A549 (cell line): ENCODE measurements at regions not wholly inside any gene's neighbourhood (a gene's known extent, or its start where the extent isn't known, plus 50 kb on each side); places are given as distances from the start of the nearest gene placed in this dataset.

ENCODE experiments used
- ATAC-seq, 2 experiments: fragments of 200-7000 bp in 1 of 2; fragments of >200 bp in 1 of 2; cut with Nextera tagmentation in 1 of 2; cut with Tn5 transposase in 1 of 2; 3 replicates each; pipeline versions ENCODE4 v1.8.0 to v1.9.1; 2018 to 2020; ENCODE audit warnings: mild to moderate bottlenecking in 1 of 2, moderate library complexity in 1 of 2
- CTCF ChIA-PET: fragments of 300-600 bp; sonication (Branson Sonifier 250); formaldehyde crosslinking; extraction: SDS; loops from one replicate; lab custom pipeline; 2021; ENCODE audit warnings: antibody characterized with exemption, inconsistent platforms; lab: Yijun Ruan, JAX
- POLR2A ChIA-PET: fragments of 350-600 bp; formaldehyde crosslinking; extraction: SDS; loops from one replicate; lab custom pipeline; 2021; ENCODE audit warnings: antibody characterized with exemption, inconsistent platforms; lab: Yijun Ruan, JAX
- DNase-seq, 2 experiments: peaks; one replicate each; pipeline versions ENCODE4 v3.0.0 to v3.0.0-alpha.2; 2011 to 2016; ENCODE audit warnings: low read depth in 1 of 2, low spot score in 1 of 2
- FAIRE-seq: peaks from 2 replicates; lab custom pipeline; 2011; peaks lifted over from hg19 to GRCh38; lab: Jason Lieb, UNC
- H3K27ac ChIP-seq, 2 experiments: fragments of >200 bp; sonication (Bioruptor Twin); formaldehyde crosslinking; 3 replicates each; pipeline ENCODE4 v1.5.1; 2016 to 2017
- H3K4me1 ChIP-seq: fragments of >200 bp; sonication (Bioruptor Twin); formaldehyde crosslinking; 3 replicates; pipeline ENCODE4 v1.6.1; 2016
- H3K4me2 ChIP-seq: fragments of >200 bp; sonication (Bioruptor Twin); formaldehyde crosslinking; 3 replicates; pipeline ENCODE4 v1.6.1; 2016
- H3K4me3 ChIP-seq: fragments of >200 bp; sonication (Bioruptor Twin); formaldehyde crosslinking; 3 replicates; pipeline ENCODE4 v1.5.1; 2016
- H3K9me3 ChIP-seq: fragments of >200 bp; sonication (Bioruptor Twin); formaldehyde crosslinking; 3 replicates; pipeline ENCODE4 v1.6.1; 2016
- CBX8 ChIP-seq: fragments of 200-600 bp; sonication (generic); IDR thresholded peaks from 2 replicates; pipeline ENCODE4 v1.6.1; 2016
- FOSB ChIP-seq: fragments of 250-450 bp; sonication (Bioruptor Pico); IDR thresholded peaks from 2 replicates; pipeline ENCODE4 v1.5.0; 2020; ENCODE audit warnings: mild to moderate bottlenecking, moderate library complexity
- FOXS1 ChIP-seq: fragments of 250-450 bp; sonication (Bioruptor Pico); IDR thresholded peaks from 2 replicates; pipeline ENCODE4 v1.5.0; 2020; ENCODE audit warnings: mild to moderate bottlenecking, moderate library complexity
- GATA3 ChIP-seq: IDR thresholded peaks from 2 replicates; pipeline ENCODE4 v1.6.1; 2012; ENCODE audit warnings: borderline replicate concordance
- HOXA7 ChIP-seq: fragments of 250-450 bp; sonication (Bioruptor Pico); IDR thresholded peaks from 2 replicates; pipeline ENCODE4 v1.5.0; 2020; ENCODE audit warnings: mild to moderate bottlenecking, moderate library complexity
- MAZ ChIP-seq: fragments of 150-350 bp; IDR thresholded peaks from 2 replicates; pipeline ENCODE4 v1.6.1; 2014; ENCODE audit warnings: antibody characterized with exemption, low read depth, low read length, borderline replicate concordance
- NPAS2 ChIP-seq: fragments of 250-450 bp; sonication (Bioruptor Pico); IDR thresholded peaks from 2 replicates; pipeline ENCODE4 v1.8.0; 2022; ENCODE audit warnings: mild to moderate bottlenecking, moderate library complexity, borderline replicate concordance
- PHF8 ChIP-seq: fragments of 200-600 bp; sonication (generic); IDR thresholded peaks from 2 replicates; pipeline ENCODE4 v1.6.1; 2016; ENCODE audit warnings: low read depth, mild to moderate bottlenecking, antibody characterized with exemption, moderate library complexity, borderline replicate concordance
- POLR2AphosphoS2 ChIP-seq: conservative IDR thresholded peaks from 2 replicates; pipeline ENCODE4 v1.6.1; 2012; ENCODE audit warnings: low read length, improper control_type of control experiment, inconsistent platforms
- RARB ChIP-seq: fragments of 250-450 bp; sonication (Bioruptor Pico); IDR thresholded peaks from 2 replicates; pipeline ENCODE4 v1.8.0; 2021; ENCODE audit warnings: mild to moderate bottlenecking, moderate library complexity
- RCOR1 ChIP-seq: fragments of 150-350 bp; IDR thresholded peaks from 2 replicates; pipeline ENCODE4 v1.6.1; 2014; ENCODE audit warnings: antibody characterized with exemption, low read length, low read depth
- RFX5 ChIP-seq: fragments of 450-650 bp; IDR thresholded peaks from 2 replicates; pipeline ENCODE4 v1.7.1; 2014; ENCODE audit warnings: antibody characterized with exemption, mild to moderate bottlenecking, moderate library complexity
- SMC3 ChIP-seq: fragments of >200 bp; sonication (Bioruptor Twin); formaldehyde crosslinking; IDR thresholded peaks from 3 replicates; pipeline ENCODE4 v1.6.1; 2018; ENCODE audit warnings: inconsistent platforms
- TFCP2L1 ChIP-seq: fragments of 250-450 bp; sonication (Bioruptor Pico); IDR thresholded peaks from 2 replicates; pipeline ENCODE4 v1.5.0; 2021; ENCODE audit warnings: mild to moderate bottlenecking
- TP53 ChIP-seq: fragments of 250-450 bp; sonication (Bioruptor Pico); IDR thresholded peaks from 2 replicates; pipeline ENCODE4 v1.5.0; 2021; ENCODE audit warnings: mild to moderate bottlenecking, moderate library complexity
- USF2 ChIP-seq: fragments of 450-650 bp; IDR thresholded peaks from 2 replicates; pipeline ENCODE4 v1.6.1; 2014; ENCODE audit warnings: antibody characterized with exemption
- WGBS: methylation state at CpG from one replicate; pipeline ENCODE4 v1.1.6; 2017; ENCODE audit errors: missing lambda C conversion rate; 5-methylcytosine and 5-hydroxymethylcytosine counted together
- TF ChIP-seq, protein P1 (sequence below): fragments of >200 bp; sonication (Bioruptor Twin); formaldehyde crosslinking; IDR thresholded peaks from 3 replicates; pipeline ENCODE4 v1.6.1; 2016
- TF ChIP-seq, protein P2 (sequence below): fragments of 250-450 bp; sonication (Bioruptor Pico); IDR thresholded peaks from 2 replicates; pipeline ENCODE4 v1.5.0; 2021; ENCODE audit warnings: mild to moderate bottlenecking, moderate library complexity, borderline replicate concordance

DNA sequence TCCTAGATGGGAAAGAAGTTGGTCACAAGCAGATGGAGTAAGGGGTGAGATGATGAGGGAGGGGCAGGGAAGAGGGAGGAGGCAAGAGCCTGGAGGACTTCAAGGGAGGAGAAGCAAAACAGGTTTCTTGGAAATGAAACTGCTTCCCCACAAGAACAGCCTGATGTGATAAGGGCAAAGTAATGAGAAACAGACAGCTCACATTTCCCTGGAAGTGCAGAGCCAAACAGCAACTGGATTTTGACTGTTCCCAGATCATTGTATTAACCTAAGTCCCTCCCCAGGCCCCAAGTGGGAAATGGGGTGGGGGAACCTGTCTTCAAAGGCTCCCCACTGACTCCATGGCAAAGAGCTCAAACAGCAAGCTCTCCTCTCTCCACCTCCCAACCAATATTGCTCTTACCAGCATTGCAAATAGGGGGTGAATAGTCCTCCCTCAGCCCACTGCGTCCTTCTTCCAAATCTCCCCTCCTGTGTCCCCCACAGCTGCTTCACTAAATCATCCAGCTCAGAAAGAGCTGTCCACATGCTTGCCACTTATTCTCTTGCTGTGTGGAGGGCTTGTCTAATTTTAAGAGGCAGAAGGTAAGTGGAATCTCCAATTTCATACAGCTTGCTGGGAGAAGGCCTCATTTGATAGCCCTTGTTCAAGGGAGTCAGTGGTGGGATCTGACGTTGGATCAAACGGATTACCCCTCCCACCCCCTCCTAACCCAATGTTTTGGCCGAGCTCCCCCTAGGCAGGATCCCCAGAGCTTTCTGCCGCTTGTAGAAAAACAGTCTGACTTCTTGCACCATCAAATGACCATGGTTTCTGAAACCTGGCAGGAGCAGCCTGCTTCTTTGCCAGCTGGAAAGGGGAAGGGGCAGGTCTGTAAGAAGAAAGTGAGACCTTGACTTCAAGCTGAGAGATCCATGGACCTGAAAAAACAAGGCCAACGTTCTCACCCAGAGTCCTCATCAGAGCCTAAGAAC lies 56.3 kb upstream of the SMIM36 start:
- H3K4me2 ChIP-seq, result no peak overlapping the region
- ChIA-PET CTCF (interaction anchor here (1.4 to 2.6 kb wide), 3 partner anchors 9 to 55 kb away, joined by 3 to 13 read pairs (median 6); no protein-coding TSS in a partner anchor), POLR2A (interaction anchor here (0.6 kb wide), 1 partner anchor 10 kb away, joined by 4 read pairs; no protein-coding TSS in a partner anchor)
- no peak overlapping the region for H3K27ac ChIP-seq
- TF ChIP-seq MAZ (no peak), RFX5 (no peak), TP53 (CRISPR knock-in tag) (no peak), POLR2AphosphoS2 (no peak), SMC3 (no peak), HOXA7 (CRISPR knock-in tag) (no peak), RCOR1 (no peak), GATA3 (no peak), PHF8 (no peak), FOXS1 (no peak), FOSB (CRISPR knock-in tag) (no peak), RARB (CRISPR knock-in tag) (no peak), CBX8 (no peak)
- H3K4me1 ChIP-seq, result peaks cover 13% of the 10 kb centered on the region
- 28% methylated on average over 6 of the region's 6 CpGs for WGBS
- no peak for DNase-seq
- no peaks in the 10 kb centered on the region for H3K9me3 ChIP-seq
- H3K4me3 ChIP-seq, result no peak overlapping the region
- FAIRE-seq, result no peak
- ATAC-seq, result no peak

DNA sequence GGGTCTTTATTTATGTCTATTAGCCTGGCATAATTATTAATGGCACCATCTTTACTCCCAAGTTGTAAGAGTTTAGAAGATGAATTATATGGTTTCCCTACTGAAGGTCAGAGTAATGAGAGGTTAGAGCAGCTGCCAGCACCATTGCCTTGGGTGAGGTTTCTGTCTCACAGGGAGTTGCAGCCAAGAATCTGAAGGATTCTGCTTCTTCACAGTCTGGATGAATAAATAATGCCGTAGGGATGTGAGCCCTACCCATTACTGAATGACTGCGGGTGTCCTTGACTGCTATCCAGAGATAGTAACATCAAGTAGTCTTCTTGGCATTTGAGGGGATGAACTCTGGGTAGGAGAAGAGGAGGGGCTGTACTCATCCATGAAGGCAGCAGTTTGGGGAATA lies 52.8 kb upstream of the SMIM36 start:
- ATAC-seq, result no peak
- no peak overlapping the region for H3K4me2 ChIP-seq
- TF ChIP-seq USF2, result no peak
- TF ChIP-seq, all 56 proteins: peak for 0
- H3K4me1 ChIP-seq, result no peaks in the 10 kb centered on the region
- no peaks in the 10 kb centered on the region for H3K9me3 ChIP-seq
- ChIA-PET POLR2A (no interaction called here), CTCF (no interaction called here)
- WGBS, result 24% methylated on average over 2 of the region's 2 CpGs
- FAIRE-seq, result no peak
- H3K4me3 ChIP-seq, result no peak overlapping the region
- H3K27ac ChIP-seq, result no peak overlapping the region
- no peak for DNase-seq

DNA sequence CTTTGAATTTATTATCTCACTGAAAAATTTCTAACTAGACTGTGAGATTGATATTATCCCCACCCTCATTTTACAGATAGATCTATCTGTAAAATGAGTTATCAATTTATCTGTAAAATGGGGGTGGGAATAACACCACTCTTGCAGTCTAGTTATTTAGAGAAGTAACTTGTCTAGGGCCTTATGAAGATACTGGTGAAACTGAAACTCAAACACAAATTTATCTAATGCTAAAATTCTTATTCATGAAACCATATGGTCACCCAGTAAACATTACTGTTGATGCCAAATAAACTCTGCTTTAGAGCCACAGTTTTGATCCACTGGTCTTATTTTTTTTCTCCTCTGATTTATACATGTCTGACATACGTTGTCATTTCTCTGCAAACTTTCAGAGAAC lies 52.1 kb upstream of the SMIM36 start:
- H3K9me3 ChIP-seq, result no peaks in the 10 kb centered on the region
- H3K4me1 ChIP-seq, result no peaks in the 10 kb centered on the region
- ATAC-seq (no peak), FAIRE-seq (no peak), DNase-seq (no peak)
- ChIA-PET CTCF (no interaction called here), POLR2A (no interaction called here)
- TF ChIP-seq, protein P1, sequence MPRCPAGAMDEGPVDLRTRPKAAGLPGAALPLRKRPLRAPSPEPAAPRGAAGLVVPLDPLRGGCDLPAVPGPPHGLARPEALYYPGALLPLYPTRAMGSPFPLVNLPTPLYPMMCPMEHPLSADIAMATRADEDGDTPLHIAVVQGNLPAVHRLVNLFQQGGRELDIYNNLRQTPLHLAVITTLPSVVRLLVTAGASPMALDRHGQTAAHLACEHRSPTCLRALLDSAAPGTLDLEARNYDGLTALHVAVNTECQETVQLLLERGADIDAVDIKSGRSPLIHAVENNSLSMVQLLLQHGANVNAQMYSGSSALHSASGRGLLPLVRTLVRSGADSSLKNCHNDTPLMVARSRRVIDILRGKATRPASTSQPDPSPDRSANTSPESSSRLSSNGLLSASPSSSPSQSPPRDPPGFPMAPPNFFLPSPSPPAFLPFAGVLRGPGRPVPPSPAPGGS, result no peak
- TF ChIP-seq TFCP2L1 (CRISPR knock-in tag) (no peak), NPAS2 (no peak), RFX5 (no peak)
- TF ChIP-seq, protein P2, sequence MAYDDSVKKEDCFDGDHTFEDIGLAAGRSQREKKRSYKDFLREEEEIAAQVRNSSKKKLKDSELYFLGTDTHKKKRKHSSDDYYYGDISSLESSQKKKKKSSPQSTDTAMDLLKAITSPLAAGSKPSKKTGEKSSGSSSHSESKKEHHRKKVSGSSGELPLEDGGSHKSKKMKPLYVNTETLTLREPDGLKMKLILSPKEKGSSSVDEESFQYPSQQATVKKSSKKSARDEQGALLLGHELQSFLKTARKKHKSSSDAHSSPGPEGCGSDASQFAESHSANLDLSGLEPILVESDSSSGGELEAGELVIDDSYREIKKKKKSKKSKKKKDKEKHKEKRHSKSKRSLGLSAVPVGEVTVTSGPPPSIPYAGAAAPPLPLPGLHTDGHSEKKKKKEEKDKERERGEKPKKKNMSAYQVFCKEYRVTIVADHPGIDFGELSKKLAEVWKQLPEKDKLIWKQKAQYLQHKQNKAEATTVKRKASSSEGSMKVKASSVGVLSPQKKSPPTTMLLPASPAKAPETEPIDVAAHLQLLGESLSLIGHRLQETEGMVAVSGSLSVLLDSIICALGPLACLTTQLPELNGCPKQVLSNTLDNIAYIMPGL (CRISPR knock-in tag), result no peak
- H3K27ac ChIP-seq, result no peak overlapping the region
- 51% methylated on average over 1 of the region's 1 CpG for WGBS
- H3K4me3 ChIP-seq, result no peak overlapping the region
- no peak overlapping the region for H3K4me2 ChIP-seq
